AG08396 (cell line): ENCODE measurements at regions not wholly inside any gene's neighbourhood (a gene's known extent, or its start where the extent isn't known, plus 50 kb on each side); places are given as distances from the start of the nearest gene placed in this dataset.
A peak's percentile ranks its signal among the peaks of the same experiment; 100 is the strongest.
"Not testable (repeated sequence)": the region's sequence is repeated elsewhere in the genome, so short reads cannot be mapped to it uniquely, and the experiment has no call there.

Experiments used
- DNase-seq: peaks from one replicate; pipeline ENCODE4 v3.0.0; 2012; ENCODE audit warnings: low spot score, mixed read lengths

DNA sequence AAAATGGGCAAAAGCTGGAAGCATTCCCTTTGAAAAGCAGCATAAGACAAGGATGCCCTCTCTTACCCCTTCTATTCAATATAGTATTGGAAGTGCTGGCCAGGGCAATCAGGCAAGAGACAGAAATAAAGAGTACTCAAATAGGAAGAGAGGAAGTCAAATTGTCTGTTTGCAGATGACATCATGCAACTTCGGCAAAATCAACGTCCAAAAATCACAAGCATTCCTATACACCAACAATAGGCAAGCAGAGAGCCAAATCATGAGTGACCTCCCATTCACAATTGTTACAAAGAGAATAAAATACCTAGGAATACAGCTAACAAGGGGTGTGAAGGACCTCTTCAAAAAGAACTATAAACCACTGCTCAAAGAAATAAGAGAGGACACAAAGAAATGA, 192.0 kb upstream of the FBN2 start:
- not testable (repeated sequence) for DNase-seq

DNA sequence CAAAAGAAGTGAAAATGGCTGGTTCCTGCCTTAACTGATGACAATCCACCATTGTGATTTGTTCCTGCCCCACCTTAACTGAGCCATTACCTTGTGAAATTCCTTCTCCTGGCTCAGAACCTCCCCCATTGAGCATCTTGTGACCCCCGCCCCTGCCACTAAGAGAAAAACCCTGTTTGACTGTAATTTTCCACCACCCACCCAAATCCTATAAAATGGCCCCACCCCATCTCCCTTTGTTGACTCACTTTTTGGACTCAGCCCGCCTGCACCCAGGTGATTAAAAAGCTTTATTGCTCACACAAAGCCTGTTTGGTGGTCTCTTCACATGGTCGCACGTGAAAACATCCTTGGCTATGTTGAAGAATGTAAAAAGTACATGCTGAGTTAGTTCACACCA, 197.6 kb upstream of the FBN2 start:
- not testable (repeated sequence) for DNase-seq

GRCh38 chr5:128736553-128736952, 198.5 kb upstream of the FBN2 start:
- DNase-seq = no peak

DNA sequence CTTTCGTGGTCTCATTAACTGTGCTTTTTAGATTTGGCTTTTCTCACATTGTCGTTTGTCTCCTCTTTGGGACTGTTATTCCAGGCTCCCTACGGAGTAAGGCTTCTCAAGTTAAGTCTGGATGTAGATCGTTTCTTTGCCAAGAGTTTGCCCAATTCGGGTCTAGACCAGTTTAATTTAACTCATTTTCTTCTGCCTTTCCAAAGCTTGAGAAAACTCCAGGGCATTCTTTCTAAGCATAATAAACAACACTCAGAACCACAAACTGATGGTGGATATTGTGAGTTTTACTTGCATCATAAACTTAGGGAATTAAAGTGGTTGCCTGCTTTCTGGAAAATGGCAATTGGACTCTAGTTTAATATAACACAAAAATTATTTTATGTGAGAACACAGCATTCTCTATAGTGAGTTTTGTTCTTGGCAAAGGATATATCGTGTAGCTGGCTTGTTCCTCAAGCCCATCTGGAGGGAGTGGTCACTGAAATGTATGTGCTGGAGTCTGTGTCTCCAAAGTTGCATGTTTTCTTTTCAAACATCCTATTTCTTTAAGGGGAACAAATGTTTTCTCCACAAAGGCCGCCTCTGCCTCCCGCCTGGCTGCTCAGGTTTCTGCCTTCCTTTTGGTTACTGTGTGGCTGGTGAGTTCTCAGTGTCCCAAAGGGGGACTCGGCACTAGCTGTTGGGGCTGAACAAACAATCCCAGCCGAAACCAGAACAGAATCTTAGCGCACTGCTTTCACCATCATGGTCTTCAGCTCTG, 211.3 kb upstream of the FBN2 start:
- no peak for DNase-seq

DNA sequence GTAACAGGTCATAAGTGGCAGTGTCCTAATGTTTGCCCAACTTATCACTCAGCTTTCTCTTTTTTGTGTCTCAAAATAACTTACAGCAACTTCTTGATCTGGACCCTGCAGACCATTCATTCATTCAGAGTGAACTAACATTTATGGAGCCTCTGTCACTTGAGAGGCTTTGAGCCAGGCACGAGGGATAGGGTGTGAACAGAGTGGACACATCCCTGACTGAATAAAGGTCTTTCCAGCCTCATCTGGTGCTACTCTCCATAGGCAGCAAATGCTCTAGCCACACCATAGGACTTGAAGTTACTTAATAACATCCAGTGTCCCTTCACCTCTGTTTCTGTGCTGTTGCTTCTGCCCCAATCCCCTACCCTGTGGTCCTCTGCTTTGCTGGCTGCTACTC, 212.1 kb upstream of the FBN2 start:
- DNase-seq = no peak

DNA sequence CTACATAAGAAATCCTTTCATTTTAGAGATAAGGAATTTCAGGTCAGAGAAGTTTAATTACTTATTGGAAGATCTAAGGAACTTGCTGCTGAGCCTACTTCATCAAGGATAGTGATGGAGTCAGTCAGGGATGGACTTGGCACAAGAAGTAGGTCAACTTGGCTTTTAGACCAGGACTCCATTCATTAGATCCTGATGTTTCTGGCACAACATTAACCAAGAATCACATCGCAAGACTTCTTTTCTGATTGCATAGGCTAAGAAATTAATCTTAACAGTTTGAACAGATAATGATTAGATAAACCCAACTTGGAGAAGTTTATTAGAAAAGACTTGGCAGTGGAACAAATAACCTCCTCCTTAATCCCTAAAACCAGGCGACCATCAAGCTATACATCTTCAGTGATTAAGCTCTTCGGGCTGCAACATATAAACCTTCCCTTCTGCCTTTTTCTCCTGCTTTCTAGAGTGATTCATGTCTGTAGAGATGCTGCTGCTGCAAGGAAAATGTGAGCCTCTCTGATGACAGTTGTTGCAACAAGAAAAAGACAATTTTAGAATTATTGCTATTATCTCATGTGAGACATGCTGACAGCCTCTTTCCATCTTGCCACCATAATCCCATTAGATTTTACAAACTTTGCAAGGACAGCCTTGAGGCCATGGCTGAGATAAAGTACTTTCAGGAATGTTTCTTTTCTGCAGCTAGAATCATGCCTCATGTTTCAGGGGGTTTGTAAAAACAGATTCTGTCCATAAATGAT, 207.9 kb upstream of the SLC27A6 start:
- DNase-seq = no peak

GRCh38 chr5:128762661-128763306, 202.5 kb upstream of the SLC27A6 start:
- DNase-seq = no peak

DNA sequence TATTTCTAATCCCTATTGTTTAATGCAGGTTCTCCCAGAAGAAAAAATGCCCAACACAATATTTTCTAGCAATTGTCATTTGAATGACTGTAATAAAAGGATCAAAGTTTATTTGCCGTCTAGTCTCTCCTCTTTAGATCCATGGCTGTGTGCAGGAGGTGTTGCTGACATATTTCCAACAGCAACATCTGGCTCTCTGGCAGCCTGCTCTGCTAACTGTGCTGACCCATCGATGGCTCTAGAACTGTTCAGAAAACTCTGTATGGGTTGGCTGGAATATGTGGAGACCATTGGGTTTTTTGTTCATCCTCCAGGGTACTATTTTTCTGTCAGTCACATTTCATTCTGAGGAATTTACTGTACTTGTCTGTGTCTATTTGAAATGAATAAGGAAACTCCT, 202.0 kb upstream of the SLC27A6 start:
- no peak for DNase-seq

- no peak for DNase-seq
These were observed 200.5 kb upstream of the SLC27A6 start for GRCh38 chr5:128764601-128765310.

- no peak for DNase-seq
These were observed 199.7 kb upstream of the SLC27A6 start for GRCh38 chr5:128765448-128766061.

DNA sequence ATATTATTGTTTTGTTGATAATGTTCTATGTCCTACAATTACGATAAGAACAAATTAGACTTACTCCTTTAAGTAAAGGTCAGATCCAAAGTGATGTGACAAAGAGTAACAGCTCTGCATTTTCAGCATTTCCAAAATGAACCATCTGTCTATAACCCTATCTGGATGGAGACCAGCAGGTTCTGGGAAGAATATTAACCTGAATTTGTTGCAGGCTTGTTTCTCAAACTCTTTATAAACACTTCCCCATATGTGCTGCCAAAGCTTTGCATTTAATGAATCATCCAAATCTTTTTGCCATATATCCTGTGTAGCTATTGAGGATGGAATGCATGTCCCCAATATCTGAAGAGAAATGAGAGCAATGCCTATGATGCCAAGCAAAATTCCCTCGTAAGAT, 198.9 kb upstream of the SLC27A6 start:
- DNase-seq = no peak

- no peak for DNase-seq
These were observed 194.4 kb upstream of the SLC27A6 start for GRCh38 chr5:128770907-128771306.

DNA sequence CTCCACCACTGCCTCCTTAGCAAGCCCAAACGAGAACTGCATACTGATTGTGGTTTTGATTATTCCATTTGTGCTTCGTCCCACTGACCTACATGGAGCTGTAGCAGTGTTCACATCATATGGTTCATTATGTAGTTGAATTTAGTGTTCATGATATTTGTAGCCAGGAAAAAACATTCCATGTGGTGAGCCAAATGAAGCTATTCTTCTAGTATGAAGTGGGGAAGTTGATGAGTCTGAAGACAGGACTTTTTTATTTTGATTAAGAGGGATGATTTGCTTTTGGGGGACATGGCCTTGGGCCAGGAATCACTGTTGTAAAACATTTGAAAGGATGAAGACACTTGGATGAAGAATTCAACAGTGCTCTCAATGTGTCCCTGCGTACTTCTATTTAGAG, 192.9 kb upstream of the SLC27A6 start:
- DNase-seq = no peak

DNA sequence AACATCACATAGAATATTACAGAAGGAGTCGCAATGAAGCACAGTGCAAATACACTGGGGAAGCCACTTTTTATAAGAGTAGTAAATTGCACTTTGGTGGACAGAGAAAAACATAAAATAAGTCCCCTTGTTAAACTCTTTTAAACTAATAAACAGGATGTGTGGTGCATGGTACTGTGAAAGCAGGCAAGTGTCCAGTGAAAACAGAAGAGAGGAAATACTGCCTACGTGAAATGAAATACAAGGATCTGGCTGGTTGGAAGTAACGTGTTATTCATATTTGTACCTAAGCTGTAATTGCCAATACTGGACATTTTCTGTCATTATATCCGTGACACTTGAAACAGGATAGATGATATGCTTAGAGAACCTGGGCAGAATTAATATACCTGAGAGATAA, 191.9 kb upstream of the SLC27A6 start:
- no peak for DNase-seq

DNA sequence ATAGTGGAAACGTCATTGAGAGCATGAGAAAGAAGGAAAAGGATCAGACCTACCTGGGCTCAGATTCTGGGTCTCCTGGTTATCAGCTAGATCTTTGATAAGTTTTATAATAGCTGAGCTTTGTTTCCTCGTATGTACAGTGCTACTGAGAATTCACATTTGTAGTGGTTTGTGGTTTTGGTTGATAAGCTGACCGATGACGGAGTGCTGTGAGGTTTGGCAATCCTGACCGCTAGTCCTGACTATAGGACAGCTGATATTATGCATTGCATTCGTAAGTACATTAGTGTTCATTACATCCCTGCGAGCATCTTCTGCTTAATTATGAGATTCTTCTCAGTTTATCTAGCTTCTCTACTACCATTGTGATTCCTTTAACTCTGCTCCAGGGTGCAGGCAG, 190.7 kb upstream of the SLC27A6 start:
- peak; percentile 3 for DNase-seq

- no peak for DNase-seq
These were observed 189.7 kb upstream of the SLC27A6 start for GRCh38 chr5:128775558-128775957.

DNA sequence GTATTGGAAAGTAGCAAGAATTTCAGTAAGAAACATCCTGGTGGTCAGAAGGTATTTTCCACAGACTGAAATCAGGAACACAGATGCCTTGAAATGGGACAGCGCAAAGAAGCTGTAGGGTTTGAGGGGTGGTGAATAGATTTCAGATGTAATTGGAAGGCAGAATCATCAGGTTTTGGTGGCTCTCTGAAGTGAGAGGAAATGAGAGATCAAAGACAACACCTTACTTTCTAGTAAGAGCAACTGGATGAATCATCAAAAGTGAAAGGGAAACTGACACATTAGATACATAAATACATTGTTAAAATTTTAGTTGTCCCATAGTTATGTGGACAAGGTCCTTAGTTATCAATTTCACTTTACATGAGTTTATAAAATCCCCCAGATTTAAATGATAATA, 188.2 kb upstream of the SLC27A6 start:
- no peak for DNase-seq

- no peak for DNase-seq
These were observed 186.8 kb upstream of the SLC27A6 start for GRCh38 chr5:128778474-128778873.

- DNase-seq = peak; percentile 12
These were observed 182.8 kb upstream of the SLC27A6 start for GRCh38 chr5:128782446-128782845.

GRCh38 chr5:128784726-128785125, 180.6 kb upstream of the SLC27A6 start:
- DNase-seq = no peak

DNA sequence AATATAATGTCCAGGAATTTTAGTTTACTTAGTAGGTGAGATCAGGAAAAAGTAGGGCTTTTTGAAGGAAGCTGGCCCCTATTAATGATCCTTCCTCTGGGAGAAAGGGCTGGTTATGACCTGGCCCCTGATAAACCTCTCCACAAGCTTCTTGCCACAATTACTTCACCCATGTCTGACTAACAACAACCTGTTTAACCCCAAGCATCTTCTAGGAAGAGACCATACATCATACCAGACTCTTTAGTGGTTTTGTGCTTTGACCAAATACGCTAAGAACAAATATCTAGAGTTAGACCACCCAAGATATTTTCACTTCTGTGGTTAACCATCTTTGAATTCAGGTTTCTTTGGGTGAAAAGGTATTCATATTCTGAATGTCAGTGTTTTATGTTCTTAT, 174.0 kb upstream of the SLC27A6 start:
- no peak for DNase-seq

GRCh38 chr5:128796506-128796905, 168.8 kb upstream of the SLC27A6 start:
- no peak for DNase-seq
